SW480 (cell line): ENCODE measurements at regions not wholly inside any gene's neighbourhood (a gene's known extent, or its start where the extent isn't known, plus 50 kb on each side); places are given as distances from the start of the nearest gene placed in this dataset.

ENCODE experiments used
- DNase-seq: peaks from one replicate; pipeline ENCODE4 v3.0.0-alpha.2; 2016; ENCODE audit warnings: low spot score

- no peak for DNase-seq
Observed at GRCh38 chr10:3902054-3902808, 117.2 kb upstream of the KLF6 start.

DNA sequence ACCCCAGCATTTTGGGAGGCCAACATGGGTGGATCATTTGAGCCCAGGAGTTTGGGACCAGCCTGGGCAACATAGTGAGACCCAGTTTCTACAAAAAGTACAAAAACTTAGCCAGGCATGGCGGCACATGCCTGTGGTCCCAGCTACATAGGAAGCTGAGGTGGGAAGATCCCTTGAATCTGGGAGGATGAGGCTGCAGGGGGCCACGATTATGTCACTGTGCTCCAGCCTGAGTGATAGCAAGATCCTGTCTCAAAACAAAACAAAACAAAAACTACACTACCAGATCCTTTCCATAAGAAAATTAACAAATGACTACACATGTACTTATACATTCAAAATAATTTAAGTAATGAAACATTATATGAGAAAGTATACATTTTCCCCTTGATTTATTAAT is 116.4 kb upstream of the KLF6 start:
- DNase-seq: no peak

DNA sequence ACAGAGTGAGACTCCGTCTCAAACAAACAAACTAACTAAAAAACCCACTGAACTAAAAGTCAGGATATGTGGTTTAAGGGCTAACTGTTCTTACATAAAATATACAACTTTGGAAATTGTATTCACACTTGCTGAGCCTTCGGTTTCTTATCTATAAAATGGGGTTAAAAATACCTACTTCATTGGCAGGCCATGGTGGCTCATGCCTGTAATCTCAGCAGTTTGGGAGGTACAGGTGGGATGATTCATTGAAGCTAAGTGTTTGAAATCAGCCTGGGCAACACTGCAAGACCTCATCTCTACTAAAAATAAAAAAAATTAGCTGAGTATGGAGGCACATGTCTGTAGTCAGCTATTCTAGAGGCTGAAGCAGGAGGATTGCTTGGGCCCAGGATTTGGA is 115.4 kb upstream of the KLF6 start:
- no peak for DNase-seq

DNA sequence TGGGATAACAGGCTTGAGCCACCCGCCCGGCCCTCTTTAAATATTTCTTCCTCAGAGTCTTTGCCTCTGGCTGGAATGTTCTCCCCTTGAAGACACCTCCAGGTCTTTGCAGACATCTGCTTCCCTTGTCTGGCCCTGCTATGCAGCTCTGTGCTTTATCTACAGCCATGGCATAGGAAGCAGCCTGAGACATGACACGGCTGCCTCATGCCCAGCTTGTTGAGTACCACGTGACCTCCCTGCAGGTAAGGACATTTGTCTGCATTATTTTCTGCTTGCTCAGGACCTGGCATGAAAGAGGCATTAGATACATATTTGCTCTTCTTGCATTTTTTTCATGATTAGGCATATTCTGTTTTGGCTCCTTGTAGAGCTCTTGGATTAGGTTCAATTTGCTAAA is 113.8 kb upstream of the KLF6 start:
- DNase-seq: no peak

DNA sequence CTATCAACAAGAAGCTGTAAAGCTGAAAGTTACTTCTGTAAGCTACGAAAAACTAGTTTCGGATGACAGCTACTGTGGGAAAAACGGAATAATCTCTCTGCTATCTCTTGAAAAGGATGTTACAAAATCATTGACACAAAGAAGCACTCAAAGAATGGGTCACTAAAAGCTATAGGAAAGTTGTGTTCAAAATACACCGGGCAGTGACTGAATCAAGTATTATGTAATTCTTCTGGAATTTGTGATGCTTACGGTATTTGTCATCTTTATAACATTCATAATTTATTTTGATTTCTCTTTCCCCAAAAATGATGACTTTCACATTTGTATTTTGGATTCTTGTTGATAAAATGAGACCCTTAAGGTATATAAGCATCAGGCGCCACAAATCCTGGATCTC is 112.1 kb upstream of the KLF6 start:
- no peak for DNase-seq

DNA sequence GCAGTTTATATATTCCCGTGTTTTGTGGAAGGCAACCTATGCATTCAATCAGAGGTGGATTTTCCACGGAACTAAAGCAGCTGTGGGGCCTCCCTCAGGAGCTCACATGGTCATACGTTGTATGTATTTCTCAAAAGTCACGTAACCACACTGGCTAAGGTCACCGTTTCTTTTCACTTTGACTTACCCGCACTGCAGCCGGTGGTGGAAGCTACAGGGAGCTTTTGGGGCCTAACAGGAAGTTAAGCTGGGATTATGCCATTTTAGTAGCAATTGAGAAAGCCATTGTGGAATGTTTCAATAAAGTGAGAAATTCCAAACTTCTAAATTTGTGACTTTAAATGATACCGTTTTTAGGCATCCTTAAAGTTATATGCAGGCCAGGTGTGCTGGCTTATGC is 111.2 kb upstream of the KLF6 start:
- no peak for DNase-seq

GRCh38 chr10:3895045-3895631 is 110.1 kb upstream of the KLF6 start:
- no peak for DNase-seq

DNA sequence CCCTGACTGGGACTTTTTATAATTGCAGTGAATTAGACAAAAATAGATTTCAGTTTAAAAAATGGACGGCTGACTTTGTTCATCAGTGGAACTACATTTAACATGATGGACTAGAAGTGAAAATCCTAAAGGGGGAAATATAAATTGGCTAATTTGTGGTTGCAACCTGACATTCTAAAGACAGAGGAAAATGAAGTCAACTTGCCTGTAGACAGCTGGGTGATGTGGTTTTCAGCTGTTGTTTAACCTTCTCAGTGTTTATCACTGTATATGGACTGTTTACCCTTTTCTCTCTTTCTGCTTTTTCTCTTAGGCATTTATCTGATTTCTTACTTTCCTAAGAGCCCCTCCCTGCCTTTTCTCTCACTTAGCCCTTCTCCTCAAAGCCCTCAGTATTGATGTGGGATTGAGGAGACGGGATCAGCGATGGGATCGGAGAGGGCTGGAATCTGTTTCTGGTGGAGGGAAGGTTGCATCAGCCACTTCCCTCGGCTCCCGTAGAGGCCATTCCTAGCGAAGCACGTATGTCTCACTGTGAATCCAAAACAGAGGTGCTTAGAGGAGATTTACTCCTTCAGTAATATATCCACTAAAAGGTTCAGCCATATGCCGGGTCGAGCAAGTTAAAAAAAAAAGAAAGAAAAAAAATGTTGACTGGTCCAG is 109.0 kb upstream of the KLF6 start:
- DNase-seq: no peak

GRCh38 chr10:3892440-3893425 is 107.7 kb upstream of the KLF6 start:
- no peak for DNase-seq

- no peak for DNase-seq
Observed at GRCh38 chr10:3891396-3891795, 106.4 kb upstream of the KLF6 start.

- DNase-seq: no peak
Observed at GRCh38 chr10:3890602-3891352, 105.8 kb upstream of the KLF6 start.

GRCh38 chr10:3889961-3890522 is 105.0 kb upstream of the KLF6 start:
- peak; percentile 94 for DNase-seq

GRCh38 chr10:3887885-3888476 is 103.0 kb upstream of the KLF6 start:
- DNase-seq: no peak

- no peak for DNase-seq
Observed at GRCh38 chr10:3887404-3887803, 102.4 kb upstream of the KLF6 start.

- no peak for DNase-seq
Observed at GRCh38 chr10:3886641-3887251, 101.7 kb upstream of the KLF6 start.

DNA sequence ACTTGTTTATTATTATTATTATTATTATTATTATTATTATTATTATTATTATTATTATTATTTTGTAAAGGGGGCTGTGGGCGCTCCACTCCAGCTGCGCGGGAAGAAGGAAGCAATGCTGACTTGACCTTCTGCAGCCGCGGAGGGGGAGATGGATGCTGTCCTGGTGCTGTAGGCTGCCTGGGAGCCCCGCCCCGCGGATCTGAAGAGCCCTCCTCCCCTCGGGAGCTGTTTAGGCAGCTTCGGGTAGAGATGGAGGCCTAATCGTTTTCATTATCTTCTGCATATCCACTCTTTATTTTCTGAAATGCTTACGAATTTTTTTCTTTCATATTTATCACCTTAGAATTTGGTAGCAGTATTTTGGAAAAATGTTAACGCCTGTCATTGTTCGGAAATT is 101.2 kb upstream of the KLF6 start:
- DNase-seq: no peak

- DNase-seq: no peak
Observed at GRCh38 chr10:3882855-3883254, 97.8 kb upstream of the KLF6 start.

- no peak for DNase-seq
Observed at GRCh38 chr10:3881622-3882021, 96.6 kb upstream of the KLF6 start.

- no peak for DNase-seq
Observed at GRCh38 chr10:3879073-3879472, 94.1 kb upstream of the KLF6 start.
